ENCODE measurements at regions not wholly inside any gene's neighbourhood (a gene's known extent, or its start where the extent isn't known, plus 50 kb on each side); places are given as distances from the start of the nearest gene placed in this dataset.

GRCh38 chrX:138938003-138938402 is 226.5 kb upstream of the FGF13 start:
- no peak overlapping the region for H2BK20ac ChIP-seq (ENCODE audit: low read length)
- H4K91ac ChIP-seq (replicated peaks; ENCODE audit: insufficient read length, low read length): no peak overlapping the region
- CTCF ChIA-PET (ENCODE audit: partially characterized antibody): no interaction called here
- no peak overlapping the region for H3K23ac ChIP-seq (ENCODE audit: insufficient read length)
- H3K4me1 ChIP-seq (replicated peaks in 1 of 4; ENCODE audit: control insufficient read depth in 3 of 4, insufficient read depth in 4 of 4, low read length in 3 of 4): peaks cover 0 to 5% (median 0%) of the 10 kb centered on the region in 4 experiments; a peak in 1 of 7 replicates
- H4K20me1 ChIP-seq (replicated peaks in 1 of 2; ENCODE audit: control insufficient read depth in 1 of 2, insufficient read depth in 2 of 2, low read length in 2 of 2): no peaks in the 10 kb centered on the region
- H3K4ac ChIP-seq (replicated peaks; ENCODE audit: insufficient read length, low read depth, low read length): no peak overlapping the region
- H3K56ac ChIP-seq (replicated peaks; ENCODE audit: insufficient read length, low read depth, low read length): no peak overlapping the region
- 100% methylated on average over 1 of the region's 1 CpG; no CpG with 5 or more reads in 1 of the 2 experiments for WGBS, 2 experiments (ENCODE audit: extremely low coverage in 1 of 2, insufficient coverage in 1 of 2, insufficient read length in 1 of 2, insufficient replicate concordance in 2 of 2, low coverage in 1 of 2, low lambda C conversion rate in 2 of 2, missing lambda C conversion rate in 1 of 2)
- H3K36me3 ChIP-seq (ENCODE audit: control insufficient read depth in 2 of 4, insufficient read depth in 4 of 4, low read length in 3 of 4): no peaks in the 10 kb centered on the region
- H2BK120ac ChIP-seq (replicated peaks; ENCODE audit: low read depth, low read length): no peak overlapping the region
- H3K27me3 ChIP-seq (replicated peaks in 1 of 4; ENCODE audit: control insufficient read depth in 3 of 4, extremely low read depth in 1 of 4, insufficient read depth in 3 of 4, low read length in 3 of 4): no peaks in the 10 kb centered on the region
- no peaks in the 10 kb centered on the region for H3K79me2 ChIP-seq (ENCODE audit: control insufficient read depth in 1 of 2, insufficient read depth in 2 of 2, low read length in 2 of 2)
- no peak overlapping the region for H3K4me3 ChIP-seq (ENCODE audit: extremely low read depth in 1 of 4, insufficient read depth in 2 of 4, low read depth in 3 of 4, low read length in 4 of 4)
- H4K5ac ChIP-seq (ENCODE audit: insufficient read length, low read depth, low read length): no peak overlapping the region
- H3K18ac ChIP-seq (ENCODE audit: extremely low read depth, low read length): no peak overlapping the region
- H2BK12ac ChIP-seq (ENCODE audit: low read depth, low read length): no peak overlapping the region
- no peak overlapping the region for H2BK5ac ChIP-seq (ENCODE audit: low read depth, low read length)
- FAIRE-seq: no peak
- no peak overlapping the region for H3K14ac ChIP-seq (ENCODE audit: insufficient read length)
- no peak overlapping the region for H3K9ac ChIP-seq (replicated peaks in 1 of 4; ENCODE audit: extremely low read depth in 1 of 4, low read depth in 3 of 4, low read length in 3 of 4)
- POLR2A ChIA-PET (ENCODE audit: partially characterized antibody): no interaction called here
- DNase-seq (ENCODE audit: low read depth in 1 of 2, low spot score in 2 of 2): no peak
- H2AFZ ChIP-seq (ENCODE audit: low read length): no peak overlapping the region
- no peak overlapping the region for H3K4me2 ChIP-seq (ENCODE audit: insufficient read depth in 1 of 2, low read depth in 2 of 2, low read length in 2 of 2)
- no peaks in the 10 kb centered on the region for H3K9me3 ChIP-seq (ENCODE audit: insufficient read depth in 2 of 2, low read depth in 1 of 2, low read length in 1 of 2)
- no peak overlapping the region for H2BK15ac ChIP-seq (ENCODE audit: low read length)
- no peaks in the 10 kb centered on the region for H3K23me2 ChIP-seq (ENCODE audit: low read depth, low read length)
- no peak overlapping the region for H2AK5ac ChIP-seq (ENCODE audit: low read depth, low read length)
- no peak overlapping the region for H3K27ac ChIP-seq (ENCODE audit: low read depth, low read length)
- H3K79me1 ChIP-seq (ENCODE audit: low read depth, low read length): no peaks in the 10 kb centered on the region
- H4K8ac ChIP-seq (ENCODE audit: extremely low read depth, insufficient read depth, low read length): no peak overlapping the region
- no peak for TF ChIP-seq TAF7 (optimal IDR thresholded peaks at IDR 0.05; ENCODE audit: borderline replicate concordance, low read depth, low read length)
- no peak for TF ChIP-seq SRF (IDR thresholded peaks at IDR 0.05; ENCODE audit: low read depth, low read length)
- no peak for TF ChIP-seq CREB1 (IDR thresholded peaks at IDR 0.05)
- TF ChIP-seq MAX (IDR thresholded peaks at IDR 0.05): no peak
- no peak for TF ChIP-seq KDM5A (IDR thresholded peaks at IDR 0.05; ENCODE audit: low read length)
- no peak for TF ChIP-seq RBBP5 (IDR thresholded peaks at IDR 0.05; ENCODE audit: borderline replicate concordance, low read depth, low read length)
- no peak for TF ChIP-seq BCL11A (IDR thresholded peaks at IDR 0.05; ENCODE audit: low read depth in 2 of 2, low read length in 2 of 2)
- no peak for TF ChIP-seq GABPA (IDR thresholded peaks at IDR 0.05; ENCODE audit: borderline replicate concordance, insufficient read depth, low read length)
- TF ChIP-seq CHD2 (IDR thresholded peaks at IDR 0.05; ENCODE audit: low read length): no peak
- TF ChIP-seq CEBPB (IDR thresholded peaks at IDR 0.05; ENCODE audit: low read depth, low read length): no peak
- no peak for TF ChIP-seq CTBP2 (IDR thresholded peaks at IDR 0.05; ENCODE audit: borderline replicate concordance, insufficient read depth, insufficient read length, low read length)
- TF ChIP-seq SP1 (IDR thresholded peaks at IDR 0.05; ENCODE audit: low read depth, low read length): no peak
- TF ChIP-seq KDM4A (IDR thresholded peaks at IDR 0.05; ENCODE audit: low read depth, low read length, severe bottlenecking): no peak
- TF ChIP-seq SAP30 (IDR thresholded peaks at IDR 0.05; ENCODE audit: insufficient read depth, insufficient replicate concordance, low read length): no peak
- no peak for TF ChIP-seq FOSL1 (IDR thresholded peaks at IDR 0.05; ENCODE audit: insufficient read depth, low read depth, low read length)
